ENCODE measurements at regions not wholly inside any gene's neighbourhood (a gene's known extent, or its start where the extent isn't known, plus 50 kb on each side); places are given as distances from the start of the nearest gene placed in this dataset.

- ChIA-PET CTCF (no interaction called here), POLR2A (no interaction called here)
- no peak for DNase-seq (ENCODE audit: extremely low spot score)
- TF ChIP-seq ARNT (IDR thresholded peaks at IDR 0.05): no peak
- no peak for TF ChIP-seq BHLHE40 (IDR thresholded peaks at IDR 0.05; ENCODE audit: borderline replicate concordance)
- no peak for TF ChIP-seq LEF1 (IDR thresholded peaks at IDR 0.05; ENCODE audit: borderline replicate concordance)
- TF ChIP-seq CTBP1 (IDR thresholded peaks at IDR 0.05; ENCODE audit: borderline replicate concordance): no peak
- TF ChIP-seq NFRKB (IDR thresholded peaks at IDR 0.05): no peak
- TF ChIP-seq FOXA1 (IDR thresholded peaks at IDR 0.05): no peak
- TF ChIP-seq HDGF (IDR thresholded peaks at IDR 0.05; ENCODE audit: borderline replicate concordance): no peak
- TF ChIP-seq SP1 (IDR thresholded peaks at IDR 0.05): no peak
- no peak for TF ChIP-seq SUZ12 (IDR thresholded peaks at IDR 0.05)
- TF ChIP-seq L3MBTL2 (conservative IDR thresholded peaks at IDR 0.05): no peak
- TF ChIP-seq FOXM1 (IDR thresholded peaks at IDR 0.05; ENCODE audit: borderline replicate concordance): no peak
These were observed 386.1 kb upstream of the COBL start for GRCh38 chr7:51702673-51703072.

GRCh38 chr7:51701935-51702334 is 385.3 kb upstream of the COBL start:
- ChIA-PET CTCF (no interaction called here), POLR2A (no interaction called here)
- TF ChIP-seq TARDBP (IDR thresholded peaks at IDR 0.05) (no peak), ELF4 (IDR thresholded peaks at IDR 0.05) (no peak), PKNOX1 (IDR thresholded peaks at IDR 0.05) (no peak), NFRKB (IDR thresholded peaks at IDR 0.05) (no peak)
- no peak for DNase-seq (ENCODE audit: extremely low spot score)

GRCh38 chr7:51700593-51701215 is 384.1 kb upstream of the COBL start:
- TF ChIP-seq HDGF (IDR thresholded peaks at IDR 0.05; ENCODE audit: borderline replicate concordance): no peak
- peak; percentile 76 for TF ChIP-seq PKNOX1 (IDR thresholded peaks at IDR 0.05)
- TF ChIP-seq SUZ12 (IDR thresholded peaks at IDR 0.05): no peak
- POLR2A ChIA-PET: no interaction called here
- CTCF ChIA-PET: no interaction called here
- no peak for DNase-seq (ENCODE audit: extremely low spot score)

- no peak for DNase-seq (ENCODE audit: extremely low spot score)
- ChIA-PET POLR2A (no interaction called here), CTCF (no interaction called here)
- TF ChIP-seq NFRKB (IDR thresholded peaks at IDR 0.05) (no peak), HDGF (IDR thresholded peaks at IDR 0.05; ENCODE audit: borderline replicate concordance) (no peak), CTBP1 (IDR thresholded peaks at IDR 0.05; ENCODE audit: borderline replicate concordance) (no peak), LEF1 (IDR thresholded peaks at IDR 0.05; ENCODE audit: borderline replicate concordance) (no peak), FOXK2 (IDR thresholded peaks at IDR 0.05) (no peak), TARDBP (IDR thresholded peaks at IDR 0.05) (no peak), FOXA1 (IDR thresholded peaks at IDR 0.05) (no peak), ELF4 (IDR thresholded peaks at IDR 0.05) (no peak), PKNOX1 (IDR thresholded peaks at IDR 0.05) (no peak), FOXM1 (IDR thresholded peaks at IDR 0.05; ENCODE audit: borderline replicate concordance) (no peak), L3MBTL2 (conservative IDR thresholded peaks at IDR 0.05) (no peak), ARNT (IDR thresholded peaks at IDR 0.05) (no peak), SP1 (IDR thresholded peaks at IDR 0.05) (no peak), SUZ12 (IDR thresholded peaks at IDR 0.05) (no peak), ZNF384 (IDR thresholded peaks at IDR 0.05) (no peak), BHLHE40 (IDR thresholded peaks at IDR 0.05; ENCODE audit: borderline replicate concordance) (no peak)
These were observed 376.6 kb upstream of the COBL start for GRCh38 chr7:51693258-51693657.

- ChIA-PET CTCF (no interaction called here), POLR2A (no interaction called here)
- DNase-seq (ENCODE audit: extremely low spot score): no peak
- no peak for TF ChIP-seq TARDBP (IDR thresholded peaks at IDR 0.05)
These were observed 372.9 kb upstream of the COBL start for GRCh38 chr7:51689547-51689946.

GRCh38 chr7:51685794-51686193 is 369.2 kb upstream of the COBL start:
- DNase-seq (ENCODE audit: extremely low spot score): no peak
- no peak for TF ChIP-seq SP1 (IDR thresholded peaks at IDR 0.05)
- TF ChIP-seq FOXK2 (IDR thresholded peaks at IDR 0.05): no peak
- TF ChIP-seq L3MBTL2 (conservative IDR thresholded peaks at IDR 0.05): no peak
- TF ChIP-seq BHLHE40 (IDR thresholded peaks at IDR 0.05; ENCODE audit: borderline replicate concordance): no peak
- no peak for TF ChIP-seq NFRKB (IDR thresholded peaks at IDR 0.05)
- TF ChIP-seq ARNT (IDR thresholded peaks at IDR 0.05): no peak
- no peak for TF ChIP-seq LEF1 (IDR thresholded peaks at IDR 0.05; ENCODE audit: borderline replicate concordance)
- no peak for TF ChIP-seq CTBP1 (IDR thresholded peaks at IDR 0.05; ENCODE audit: borderline replicate concordance)
- TF ChIP-seq HDGF (IDR thresholded peaks at IDR 0.05; ENCODE audit: borderline replicate concordance): no peak
- TF ChIP-seq ELF4 (IDR thresholded peaks at IDR 0.05): no peak
- TF ChIP-seq TARDBP (IDR thresholded peaks at IDR 0.05): no peak
- TF ChIP-seq FOXM1 (IDR thresholded peaks at IDR 0.05; ENCODE audit: borderline replicate concordance): no peak
- no peak for TF ChIP-seq SUZ12 (IDR thresholded peaks at IDR 0.05)
- TF ChIP-seq FOXA1 (IDR thresholded peaks at IDR 0.05): no peak
- TF ChIP-seq ZNF384 (IDR thresholded peaks at IDR 0.05): no peak
- CTCF ChIA-PET: no interaction called here
- POLR2A ChIA-PET: no interaction called here

Data from HEK293T (cell line).